Activated CD4-positive, alpha-beta memory T cell treated with anti-CD3 and anti-CD28 coated beads, Interleukin-2, amount 10 ng/mL, durations not matched to agents 7 days and 5 days (primary cell): ENCODE measurements at regions not wholly inside any gene's neighbourhood (a gene's known extent, or its start where the extent isn't known, plus 50 kb on each side); places are given as distances from the start of the nearest gene placed in this dataset.
A peak's percentile ranks its signal among the peaks of the same experiment; 100 is the strongest.

Experiments used
- CTCF ChIA-PET: fragments of 350-600 bp; sonication (Branson Sonifier 250); formaldehyde crosslinking; loops from one replicate; lab custom pipeline; 2021; ENCODE audit warnings: antibody characterized with exemption, inconsistent platforms; lab: Charles Lee
- POLR2A ChIA-PET: fragments of 350-600 bp; sonication (Branson Sonifier 250); formaldehyde crosslinking; loops from one replicate; lab custom pipeline; 2021; ENCODE audit warnings: antibody characterized with exemption; lab: Charles Lee
- DNase-seq: peaks from one replicate; pipeline ENCODE4 v3.0.0-alpha.2; 2020
- H3K27ac Mint-ChIP-seq: one replicate; pipeline ENCODE4 v1.8.0; 2021; ENCODE audit warnings: mild to moderate bottlenecking, mixed read lengths
- H3K27me3 Mint-ChIP-seq: one replicate; pipeline ENCODE4 v1.8.0; 2021; ENCODE audit warnings: mixed read lengths
- H3K36me3 Mint-ChIP-seq: one replicate; pipeline ENCODE4 v1.8.0; 2021; ENCODE audit warnings: low read depth, mixed read lengths
- H3K4me1 Mint-ChIP-seq: one replicate; pipeline ENCODE4 v1.8.0; 2021; ENCODE audit warnings: mixed read lengths
- H3K4me3 Mint-ChIP-seq: one replicate; pipeline ENCODE4 v1.8.0; 2021; ENCODE audit warnings: mild to moderate bottlenecking, mixed read lengths
- H3K9me3 Mint-ChIP-seq: one replicate; pipeline ENCODE4 v1.8.0; 2021; ENCODE audit warnings: mixed read lengths

GRCh38 chr6:12221856-12222255 lies 68.3 kb upstream of the EDN1 start:
- Mint-ChIP-seq H3K4me1 (no peaks in the 10 kb centered on the region), H3K4me3 (no peak overlapping the region), H3K36me3 (no peaks in the 10 kb centered on the region), H3K9me3 (no peaks in the 10 kb centered on the region), H3K27ac (no peak overlapping the region), H3K27me3 (no peaks in the 10 kb centered on the region)
- ChIA-PET CTCF (no interaction called here), POLR2A (no interaction called here)
- no peak for DNase-seq

GRCh38 chr6:12222405-12223366 lies 67.5 kb upstream of the EDN1 start:
- H3K27me3 Mint-ChIP-seq: no peaks in the 10 kb centered on the region
- CTCF ChIA-PET: no interaction called here
- POLR2A ChIA-PET: no interaction called here
- no peak overlapping the region for H3K4me3 Mint-ChIP-seq
- no peaks in the 10 kb centered on the region for H3K4me1 Mint-ChIP-seq
- H3K36me3 Mint-ChIP-seq: no peaks in the 10 kb centered on the region
- DNase-seq: no peak
- no peak overlapping the region for H3K27ac Mint-ChIP-seq
- H3K9me3 Mint-ChIP-seq: no peaks in the 10 kb centered on the region

- CTCF ChIA-PET: no interaction called here
These were observed 66.8 kb upstream of the EDN1 start for GRCh38 chr6:12223383-12223782.

GRCh38 chr6:12224251-12224650 lies 65.9 kb upstream of the EDN1 start:
- no peak overlapping the region for H3K4me3 Mint-ChIP-seq
- no peak overlapping the region for H3K27ac Mint-ChIP-seq
- DNase-seq: no peak
- peaks cover under 1% of the 10 kb centered on the region for H3K27me3 Mint-ChIP-seq
- ChIA-PET CTCF (no interaction called here), POLR2A (no interaction called here)
- no peaks in the 10 kb centered on the region for H3K4me1 Mint-ChIP-seq
- H3K9me3 Mint-ChIP-seq: no peaks in the 10 kb centered on the region
- no peaks in the 10 kb centered on the region for H3K36me3 Mint-ChIP-seq

More at GRCh38 chr6:12223383-12223782, 66.8 kb upstream of the EDN1 start:
- H3K4me1 Mint-ChIP-seq: no peaks in the 10 kb centered on the region
- H3K27me3 Mint-ChIP-seq: no peaks in the 10 kb centered on the region
- H3K4me3 Mint-ChIP-seq: no peak overlapping the region
- H3K36me3 Mint-ChIP-seq: no peaks in the 10 kb centered on the region
- no peaks in the 10 kb centered on the region for H3K9me3 Mint-ChIP-seq
- no peak overlapping the region for H3K27ac Mint-ChIP-seq
- DNase-seq: no peak
- POLR2A ChIA-PET: no interaction called here

GRCh38 chr6:12228447-12229146 lies 61.6 kb upstream of the EDN1 start:
- Mint-ChIP-seq H3K4me3 (no peak overlapping the region), H3K27ac (no peak overlapping the region), H3K27me3 (peaks cover 3% of the 10 kb centered on the region), H3K36me3 (no peaks in the 10 kb centered on the region), H3K9me3 (no peaks in the 10 kb centered on the region), H3K4me1 (peaks cover 17% of the 10 kb centered on the region)
- DNase-seq: no peak
- ChIA-PET POLR2A (no interaction called here), CTCF (no interaction called here)

- peaks cover 3% of the 10 kb centered on the region for H3K27me3 Mint-ChIP-seq
- H3K27ac Mint-ChIP-seq: no peak overlapping the region
- CTCF ChIA-PET: interaction anchor here (1.0 kb wide), 1 partner anchor 11 kb away, joined by 3 read pairs; no protein-coding TSS in a partner anchor
- H3K9me3 Mint-ChIP-seq: no peaks in the 10 kb centered on the region
- no peaks in the 10 kb centered on the region for H3K36me3 Mint-ChIP-seq
- no peak for DNase-seq
- POLR2A ChIA-PET: no interaction called here
- no peak overlapping the region for H3K4me3 Mint-ChIP-seq
- peaks cover 24% of the 10 kb centered on the region for H3K4me1 Mint-ChIP-seq
These were observed 60.8 kb upstream of the EDN1 start for GRCh38 chr6:12229332-12229731.

- DNase-seq: no peak
- Mint-ChIP-seq H3K4me1 (peaks cover 25% of the 10 kb centered on the region), H3K9me3 (no peaks in the 10 kb centered on the region), H3K4me3 (no peak overlapping the region), H3K27ac (no peak overlapping the region), H3K36me3 (no peaks in the 10 kb centered on the region), H3K27me3 (peaks cover 3% of the 10 kb centered on the region)
- CTCF ChIA-PET: interaction anchor here (1.0 kb wide), 1 partner anchor 12 kb away, joined by 3 read pairs; no protein-coding TSS in a partner anchor
- POLR2A ChIA-PET: no interaction called here
These were observed 59.6 kb upstream of the EDN1 start for GRCh38 chr6:12230523-12230922.

- Mint-ChIP-seq H3K27me3 (peaks cover 3% of the 10 kb centered on the region), H3K36me3 (no peaks in the 10 kb centered on the region), H3K4me1 (peaks cover 25% of the 10 kb centered on the region), H3K9me3 (no peaks in the 10 kb centered on the region), H3K27ac (peak overlapping the region; percentile 24), H3K4me3 (no peak overlapping the region)
- ChIA-PET CTCF (interaction anchor here (1.4 to 2.4 kb wide), 3 partner anchors 225 to 577 kb away, joined by 5 to 18 read pairs (median 7); no protein-coding TSS in a partner anchor), POLR2A (interaction anchor here (2.0 to 2.2 kb wide), 2 partner anchors 219 to 223 kb away, joined by 4 to 14 read pairs; no protein-coding TSS in a partner anchor)
- no peak for DNase-seq
These were observed 57.8 kb upstream of the EDN1 start for GRCh38 chr6:12232339-12232738.

GRCh38 chr6:12232821-12233220 lies 57.3 kb upstream of the EDN1 start:
- Mint-ChIP-seq H3K27ac (peak overlapping the region; percentile 26), H3K4me1 (peaks cover 25% of the 10 kb centered on the region), H3K27me3 (peaks cover 3% of the 10 kb centered on the region), H3K4me3 (no peak overlapping the region), H3K9me3 (no peaks in the 10 kb centered on the region), H3K36me3 (no peaks in the 10 kb centered on the region)
- DNase-seq: no peak
- ChIA-PET POLR2A (interaction anchor here (1.2 to 2.2 kb wide), 3 partner anchors 220 to 223 kb away, joined by 4 to 14 read pairs (median 4); partner anchors contain the start of gene HIVEP1), CTCF (interaction anchor here (1.4 to 2.4 kb wide), 3 partner anchors 226 to 577 kb away, joined by 5 to 18 read pairs (median 7); no protein-coding TSS in a partner anchor)

- POLR2A ChIA-PET: interaction anchor here (0.7 to 2.2 kb wide), 4 partner anchors 24 to 224 kb away, joined by 3 to 14 read pairs (median 4); partner anchors contain the start of gene HIVEP1
- peak; percentile 49 for DNase-seq
- no peak overlapping the region for H3K4me3 Mint-ChIP-seq
These were observed 56.2 kb upstream of the EDN1 start for GRCh38 chr6:12233693-12234571.

GRCh38 chr6:12235341-12235740 lies 54.8 kb upstream of the EDN1 start:
- H3K4me3 Mint-ChIP-seq: no peak overlapping the region
- no peaks in the 10 kb centered on the region for H3K27me3 Mint-ChIP-seq
- no peaks in the 10 kb centered on the region for H3K36me3 Mint-ChIP-seq
- ChIA-PET CTCF (no interaction called here), POLR2A (no interaction called here)
- no peak overlapping the region for H3K27ac Mint-ChIP-seq
- no peaks in the 10 kb centered on the region for H3K9me3 Mint-ChIP-seq
- peaks cover 30% of the 10 kb centered on the region for H3K4me1 Mint-ChIP-seq
- DNase-seq: no peak

More at GRCh38 chr6:12233693-12234571, 56.2 kb upstream of the EDN1 start:
- Mint-ChIP-seq H3K9me3 (no peaks in the 10 kb centered on the region), H3K27me3 (peaks cover 3% of the 10 kb centered on the region), H3K27ac (peak overlapping the region; percentile 56), H3K4me1 (peaks cover 30% of the 10 kb centered on the region), H3K36me3 (no peaks in the 10 kb centered on the region)
- CTCF ChIA-PET: interaction anchor here (0.8 to 2.4 kb wide), 10 partner anchors 49 to 578 kb away, joined by 3 to 18 read pairs (median 4); partner anchors contain the start of gene EDN1

GRCh38 chr6:12238219-12238618 lies 51.9 kb upstream of the EDN1 start:
- POLR2A ChIA-PET: no interaction called here
- Mint-ChIP-seq H3K9me3 (no peaks in the 10 kb centered on the region), H3K27me3 (no peaks in the 10 kb centered on the region), H3K27ac (no peak overlapping the region), H3K36me3 (no peaks in the 10 kb centered on the region), H3K4me1 (peaks cover 21% of the 10 kb centered on the region), H3K4me3 (no peak overlapping the region)
- DNase-seq: no peak
- CTCF ChIA-PET: no interaction called here
